ENCODE measurements at regions not wholly inside any gene's neighbourhood (a gene's known extent, or its start where the extent isn't known, plus 50 kb on each side); places are given as distances from the start of the nearest gene placed in this dataset.

- TF ChIP-seq E2F6 (IDR thresholded peaks at IDR 0.05) (no peak), EP300 (IDR thresholded peaks at IDR 0.05; ENCODE audit: borderline replicate concordance in 1 of 2, low read depth in 2 of 2, low read length in 2 of 2) (no peak), SIX5 (IDR thresholded peaks at IDR 0.05; ENCODE audit: low read depth, low read length) (no peak), CTCF (IDR thresholded peaks at IDR 0.05; ENCODE audit: control extremely low read depth in 1 of 3, insufficient read depth in 1 of 3, low read depth in 1 of 3, low read length in 3 of 3) (no peak), YY1 (IDR thresholded peaks at IDR 0.05; ENCODE audit: low read depth, low read length) (no peak), SP2 (IDR thresholded peaks at IDR 0.05; ENCODE audit: low read length) (no peak)
Observed at GRCh38 chr3:124469555-124469954, 260.7 kb upstream of the UMPS start.
